Stimulated activated CD4-positive, alpha-beta T cell treated with anti-CD3 and anti-CD28 coated beads, Interleukin-4, amount 100 ng/mL, for 48 hours (primary cell): ENCODE measurements at regions not wholly inside any gene's neighbourhood (a gene's known extent, or its start where the extent isn't known, plus 50 kb on each side); places are given as distances from the start of the nearest gene placed in this dataset.
"Not testable (repeated sequence)": the region's sequence is repeated elsewhere in the genome, so short reads cannot be mapped to it uniquely, and the experiment has no call there.

ENCODE experiments used
- DNase-seq, 2 donors: peaks; one replicate each; pipeline ENCODE4 v3.0.0-alpha.2; 2020; ENCODE audit warnings: low read depth in 2 of 2

DNA sequence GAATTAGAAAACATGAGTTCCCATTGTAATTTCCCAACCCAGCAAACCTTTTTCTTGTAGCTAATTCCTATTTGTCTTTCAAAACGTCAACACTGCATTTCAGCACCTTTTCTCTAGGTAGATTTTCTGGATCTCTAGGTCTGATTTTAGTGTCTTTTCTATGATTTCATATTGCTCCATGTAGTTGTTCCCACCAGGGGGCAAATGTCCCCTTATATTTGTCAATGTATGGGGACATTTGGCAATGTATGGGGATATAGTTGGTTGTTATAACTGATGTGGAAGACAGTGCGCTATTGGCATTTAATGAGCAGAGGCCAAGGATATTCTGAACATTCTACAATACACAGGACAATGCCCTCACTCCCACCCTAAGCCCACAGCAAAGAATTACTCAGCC, 273.9 kb upstream of the ADRA1B start:
- no peak for DNase-seq

DNA sequence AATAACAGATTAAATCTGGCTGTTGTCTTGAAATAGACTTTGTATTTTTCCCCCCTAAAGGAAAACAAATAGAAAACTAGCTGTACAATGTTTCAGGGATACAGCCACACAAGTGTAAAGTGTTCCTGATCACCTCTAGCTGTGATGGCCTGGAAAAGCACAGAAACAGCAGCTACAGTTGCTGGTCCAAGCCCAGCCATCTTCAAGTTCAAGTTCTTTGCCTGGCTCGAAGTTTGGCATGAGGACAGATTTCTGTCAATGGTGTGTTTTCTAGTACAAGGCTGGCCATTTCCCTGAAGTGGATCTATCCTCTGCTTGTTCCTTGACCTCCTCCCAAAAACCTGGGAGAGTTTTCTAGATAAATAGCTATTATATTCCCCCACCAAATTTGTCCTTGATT, 272.2 kb upstream of the ADRA1B start:
- DNase-seq, result no peak

GRCh38 chr5:159645179-159645846, 271.0 kb upstream of the ADRA1B start:
- DNase-seq, result no peak

- DNase-seq, result no peak
Observed at GRCh38 chr5:159650803-159651202, 265.5 kb upstream of the ADRA1B start.

GRCh38 chr5:159655757-159656409, 260.4 kb upstream of the ADRA1B start:
- DNase-seq, result no peak

DNA sequence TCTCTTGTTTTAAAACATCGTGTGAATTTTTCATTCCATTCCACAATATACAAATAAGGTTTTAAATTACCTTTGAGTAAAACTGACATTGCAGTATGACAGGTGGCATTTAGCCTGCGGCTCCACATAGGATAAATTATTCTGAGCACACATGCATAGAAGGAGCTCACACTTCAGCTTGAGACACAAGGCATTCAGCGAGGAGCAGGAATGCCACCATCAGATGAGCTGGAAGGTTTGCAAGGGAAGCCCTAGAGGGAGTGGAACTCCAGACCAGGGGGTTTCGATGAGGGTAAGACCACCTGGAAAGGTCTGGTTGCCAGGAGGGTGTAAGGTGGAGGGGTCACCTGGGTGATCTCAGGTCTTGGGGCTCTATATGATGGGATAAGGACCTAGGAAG, 259.0 kb upstream of the ADRA1B start:
- no peak for DNase-seq

GRCh38 chr5:159657771-159658170, 258.5 kb upstream of the ADRA1B start:
- DNase-seq, result no peak

GRCh38 chr5:159658266-159658925, 257.9 kb upstream of the ADRA1B start:
- no peak for DNase-seq

DNA sequence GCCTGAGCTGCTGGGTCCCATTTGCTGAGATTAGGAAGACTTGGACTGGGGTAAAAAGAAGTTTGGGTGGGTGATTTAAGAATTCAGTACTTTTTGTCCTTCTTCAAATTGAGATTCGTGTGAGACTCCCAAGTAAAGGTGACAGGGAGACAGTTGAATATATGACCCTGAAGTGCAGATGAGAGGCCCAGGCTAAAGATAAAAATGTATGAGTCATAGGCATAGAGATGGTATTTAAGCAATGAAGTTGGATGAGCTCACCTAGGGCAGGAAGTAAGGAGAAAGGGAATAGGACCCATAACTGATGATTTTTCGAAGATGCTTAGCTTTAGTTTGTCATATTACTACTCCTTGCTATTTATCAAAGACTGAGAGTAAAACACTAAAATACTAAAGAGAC, 255.9 kb upstream of the ADRA1B start:
- no peak for DNase-seq

DNA sequence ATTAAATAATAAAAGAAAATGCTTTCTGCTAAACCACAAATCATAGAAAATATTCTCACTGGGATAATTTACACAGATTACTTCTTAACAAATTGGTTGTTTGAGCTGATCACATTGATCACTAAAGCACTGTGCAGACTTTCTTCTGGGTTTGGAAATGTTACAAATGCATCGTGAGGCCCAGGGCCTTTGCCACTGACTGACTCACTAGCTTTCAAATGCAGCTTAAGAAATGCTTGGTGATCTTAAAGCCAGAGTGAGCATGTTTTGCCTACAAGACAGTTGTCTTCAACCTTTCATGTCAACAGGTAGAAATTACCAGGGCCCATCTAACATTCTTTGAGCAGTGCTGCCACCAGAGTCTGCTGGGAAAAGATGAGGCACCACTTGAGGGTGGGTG, 252.3 kb upstream of the ADRA1B start:
- no peak for DNase-seq

GRCh38 chr5:159667286-159667685, 249.0 kb upstream of the ADRA1B start:
- no peak for DNase-seq

GRCh38 chr5:159668556-159668955, 247.7 kb upstream of the ADRA1B start:
- DNase-seq, result no peak

DNA sequence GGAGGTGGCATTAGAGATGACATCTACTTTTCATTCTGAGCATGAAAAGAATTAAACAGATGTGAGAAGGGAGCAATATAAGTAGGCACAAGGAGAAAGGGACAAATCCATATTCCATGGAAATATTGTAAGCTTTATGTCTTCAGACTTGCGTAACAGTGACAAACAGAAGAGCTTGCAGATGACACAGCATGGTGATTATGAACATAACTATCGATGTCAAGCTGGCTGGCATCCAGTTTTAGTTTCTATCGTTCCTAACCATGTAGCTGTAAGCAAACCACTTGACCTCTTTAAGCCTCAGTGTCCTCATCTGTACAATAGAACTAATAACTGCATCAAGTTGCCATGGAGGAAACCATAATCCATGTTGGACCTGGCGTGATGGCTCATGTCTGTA, 246.7 kb upstream of the ADRA1B start:
- no peak for DNase-seq

DNA sequence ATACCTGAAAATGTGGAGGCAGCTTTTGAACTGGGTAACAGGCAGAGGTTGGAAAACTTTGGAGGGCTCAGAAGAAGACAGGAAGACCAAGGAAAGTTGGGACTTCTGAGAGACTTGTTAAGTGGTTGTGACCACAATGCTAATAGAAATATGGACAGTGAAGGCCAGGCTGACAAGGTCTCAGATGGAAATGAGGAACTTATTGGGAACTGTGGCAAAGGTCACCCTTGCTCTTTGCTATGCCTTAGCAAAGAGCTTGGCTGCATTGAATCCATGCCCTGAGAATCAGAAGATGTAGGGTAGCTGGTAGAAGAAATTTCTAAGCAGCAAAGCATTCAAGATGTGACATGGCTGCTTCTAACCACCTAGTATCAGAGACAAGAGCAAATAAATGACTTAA, 244.4 kb upstream of the ADRA1B start:
- no peak for DNase-seq

DNA sequence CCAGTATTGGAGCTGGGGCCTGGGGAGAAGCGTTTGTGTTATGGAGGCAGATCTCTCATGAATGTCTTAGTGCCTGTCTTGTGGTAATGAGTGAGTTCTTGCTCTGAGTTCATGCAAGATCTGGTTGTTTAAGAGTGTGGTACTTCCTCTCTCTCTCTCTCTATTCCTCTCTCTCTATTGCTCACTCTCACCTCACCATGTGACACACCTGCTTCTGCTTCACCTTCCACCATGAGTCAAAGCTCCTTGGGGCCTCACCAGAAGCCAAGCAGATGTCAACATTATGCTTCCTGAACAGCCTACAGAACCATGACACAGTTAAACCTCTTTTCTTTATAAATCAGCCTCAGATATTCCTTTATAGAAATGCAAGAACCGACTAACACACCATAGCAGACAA, 242.7 kb upstream of the ADRA1B start:
- DNase-seq, result no peak

- no peak for DNase-seq
Observed at GRCh38 chr5:159678657-159679392, 237.5 kb upstream of the ADRA1B start.

DNA sequence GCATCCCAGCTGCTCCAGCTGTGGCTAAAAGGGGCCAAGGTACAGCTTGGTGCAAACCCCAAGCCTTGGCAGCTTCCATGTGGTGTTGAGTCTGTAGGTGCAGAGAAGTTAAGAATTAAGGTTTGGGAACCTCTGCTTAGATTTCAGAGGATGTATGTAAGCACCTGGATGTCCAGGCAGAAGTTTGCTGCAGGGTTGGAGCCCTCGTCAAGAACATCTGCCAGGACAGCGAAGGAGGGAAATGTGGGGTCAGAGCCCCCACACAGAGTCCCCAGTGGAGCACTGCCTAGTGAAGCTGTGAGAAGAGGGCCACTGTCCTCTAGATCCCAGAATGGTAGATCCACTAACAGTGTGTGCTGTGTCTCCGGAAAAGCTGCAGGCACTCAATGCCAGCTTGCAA, 236.2 kb upstream of the ADRA1B start:
- no peak for DNase-seq

DNA sequence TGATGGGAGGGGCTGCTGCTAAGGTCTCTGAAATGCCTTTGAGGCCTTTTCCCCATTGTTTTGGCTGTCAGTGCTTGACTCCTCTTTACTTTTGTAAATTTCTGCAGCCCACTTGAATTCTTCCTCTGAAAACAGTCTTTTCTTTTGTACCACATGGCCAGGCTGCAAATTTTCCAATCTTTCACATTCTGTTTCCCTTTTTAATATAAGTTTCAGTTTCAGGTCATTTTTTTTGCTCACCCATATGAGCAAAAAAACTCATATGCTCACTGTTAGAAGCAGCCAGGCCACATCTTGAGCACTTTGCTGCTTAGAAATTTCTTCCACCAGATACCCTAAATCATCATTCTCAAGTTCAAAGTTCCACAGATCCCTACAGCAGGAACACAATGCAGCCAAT, 234.6 kb upstream of the ADRA1B start:
- no peak for DNase-seq

GRCh38 chr5:159682623-159683022, 233.7 kb upstream of the ADRA1B start:
- DNase-seq, result no peak

- DNase-seq, result not testable (repeated sequence)
Observed at GRCh38 chr5:159687892-159688291, 228.4 kb upstream of the ADRA1B start.

GRCh38 chr5:159695741-159696294, 220.5 kb upstream of the ADRA1B start:
- no peak for DNase-seq

DNA sequence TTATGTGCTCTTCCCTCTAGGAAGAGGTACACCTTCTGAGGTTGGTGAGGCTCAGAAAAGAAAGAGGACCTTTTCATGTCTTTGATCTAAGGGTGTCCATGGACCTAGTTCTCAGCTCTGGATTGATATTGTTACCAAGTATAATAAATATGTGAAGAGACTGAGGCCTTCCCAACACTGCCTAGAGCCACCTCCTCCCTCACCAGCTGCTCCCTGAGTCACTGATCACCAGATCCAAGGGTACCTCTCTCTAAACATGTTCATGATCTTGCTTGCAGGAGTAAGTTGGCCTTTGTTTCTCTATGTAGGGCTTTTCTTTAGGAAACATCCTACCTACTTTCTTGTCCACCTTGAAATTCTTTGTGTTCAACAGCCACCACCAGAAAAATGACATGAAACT, 218.8 kb upstream of the ADRA1B start:
- DNase-seq, result no peak
